Globus pallidus (tissue), 1 donor: ENCODE measurements at regions not wholly inside any gene's neighbourhood (a gene's known extent, or its start where the extent isn't known, plus 50 kb on each side); places are given as distances from the start of the nearest gene placed in this dataset.
"Not testable (repeated sequence)": the region's sequence is repeated elsewhere in the genome, so short reads cannot be mapped to it uniquely, and the experiment has no call there.

Experiments
- DNase-seq: peaks from one replicate; pipeline ENCODE4 v3.0.0-alpha.2; 2015; ENCODE audit warnings: low spot score

DNA sequence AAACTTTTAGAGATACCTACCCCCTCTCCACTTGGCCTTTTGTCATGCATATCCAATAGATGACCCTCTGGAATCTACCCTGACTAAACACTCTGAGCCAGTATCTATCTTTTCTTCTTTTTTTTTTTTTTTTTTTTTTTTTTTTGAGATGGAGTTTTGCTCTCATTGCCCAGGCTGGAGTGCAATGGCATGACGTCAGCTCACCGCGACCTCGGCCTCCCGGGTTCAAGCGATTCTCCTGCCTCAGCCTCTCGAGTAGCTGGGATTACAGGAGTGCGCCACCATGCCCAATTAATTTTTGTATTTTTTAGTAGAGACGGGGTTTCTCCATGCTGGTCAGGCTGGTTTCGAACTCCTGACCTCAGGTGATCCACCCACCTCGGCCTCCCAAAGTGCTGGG, 50.8 kb upstream of the GRIN2B start:
- DNase-seq, result not testable (repeated sequence)

DNA sequence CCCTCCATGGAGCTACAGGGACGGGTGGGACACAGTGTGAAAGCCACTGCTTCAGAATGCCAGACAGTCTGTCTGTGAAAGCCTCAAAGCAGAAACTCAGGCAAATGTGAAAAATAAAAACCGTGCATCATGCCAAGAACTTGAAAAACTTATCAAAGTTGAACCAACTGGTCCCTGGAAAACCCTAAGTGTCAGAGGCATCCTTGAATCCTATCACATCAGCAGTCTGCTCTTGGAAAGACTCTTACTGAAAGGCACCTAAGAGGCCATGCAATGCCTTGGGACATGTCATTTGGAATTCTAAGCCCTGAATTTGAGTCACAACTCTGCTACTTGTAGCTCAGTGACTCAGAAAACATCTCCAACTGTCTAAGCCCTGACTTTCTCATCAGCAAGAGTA, 62.4 kb upstream of the GRIN2B start:
- no peak for DNase-seq

DNA sequence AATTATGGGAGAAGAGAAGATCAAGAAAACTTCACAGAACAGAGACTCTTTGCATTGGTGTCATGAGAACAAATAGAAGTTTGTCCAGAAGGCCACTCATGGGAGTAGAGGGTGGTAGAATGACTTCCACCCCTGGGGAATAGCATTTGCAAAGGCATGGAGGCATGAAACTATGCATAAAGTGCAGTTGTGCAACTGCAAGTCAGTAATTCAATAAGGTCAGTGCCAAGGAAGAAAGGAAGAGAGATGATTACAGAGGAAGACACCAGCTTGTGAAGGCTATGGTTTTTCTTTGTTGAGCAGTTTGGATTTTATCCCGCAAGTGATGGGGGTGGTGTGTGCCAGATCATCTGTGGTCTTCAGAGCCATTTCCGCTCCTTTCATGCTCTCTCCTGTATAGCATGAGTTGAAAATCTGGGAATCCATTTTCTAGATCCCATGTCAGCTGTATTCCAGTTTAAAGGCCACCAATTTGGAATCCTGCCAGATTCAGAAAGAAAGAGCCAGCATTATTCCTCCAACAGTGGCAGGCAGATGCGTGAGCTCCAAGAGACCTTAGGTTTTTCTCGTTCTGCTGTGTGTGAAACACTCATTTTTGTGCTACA, 67.6 kb upstream of the GRIN2B start:
- peak; percentile 25 for DNase-seq

GRCh38 chr12:14057895-14058294, 76.5 kb upstream of the GRIN2B start:
- no peak for DNase-seq

- DNase-seq, result no peak
Measured at GRCh38 chr12:14058717-14059116, 77.3 kb upstream of the GRIN2B start.

GRCh38 chr12:14059548-14059947, 78.1 kb upstream of the GRIN2B start:
- DNase-seq, result no peak

GRCh38 chr12:14065616-14066015, 84.2 kb upstream of the GRIN2B start:
- DNase-seq, result no peak

GRCh38 chr12:14066021-14066420, 84.6 kb upstream of the GRIN2B start:
- DNase-seq, result no peak

GRCh38 chr12:14068961-14069360, 87.6 kb upstream of the GRIN2B start:
- DNase-seq, result no peak

DNA sequence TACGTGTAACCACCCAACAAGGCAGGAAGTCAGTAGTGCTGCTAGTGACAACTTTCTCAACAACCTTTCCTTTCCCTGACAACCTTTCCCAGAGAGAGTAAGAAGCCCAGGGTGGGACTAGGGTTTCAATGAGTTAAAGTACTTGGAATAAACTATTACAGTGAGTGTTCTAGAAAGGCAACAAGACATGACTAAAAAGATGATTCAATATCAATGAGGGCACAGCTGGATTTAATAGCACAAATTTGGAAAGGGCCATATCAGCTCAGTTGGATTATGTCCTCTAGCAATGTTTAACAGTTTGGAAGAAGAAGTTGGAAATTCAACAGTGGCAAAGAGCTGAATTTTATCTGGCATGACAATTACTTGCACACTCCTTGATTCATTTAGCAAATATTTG, 90.4 kb upstream of the GRIN2B start:
- no peak for DNase-seq

DNA sequence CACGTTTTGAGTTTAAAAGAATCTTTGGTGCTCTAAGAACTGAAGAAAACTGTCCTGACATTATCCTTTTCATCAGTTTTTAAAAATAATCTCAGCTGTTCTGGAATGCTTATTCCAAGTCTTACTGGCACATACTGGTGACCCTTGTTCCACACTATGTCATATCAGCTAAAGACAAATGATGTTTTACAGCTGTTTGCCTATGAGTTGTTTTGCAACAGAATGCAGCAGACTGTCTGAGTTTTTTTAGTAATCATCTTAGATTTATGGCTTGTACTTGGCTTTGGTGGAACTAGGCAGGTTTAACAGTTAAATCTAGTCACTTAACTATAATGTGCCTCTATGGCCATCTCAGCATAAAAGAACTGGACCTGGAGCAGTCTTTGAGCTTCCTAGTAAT, 91.6 kb upstream of the GRIN2B start:
- no peak for DNase-seq

- no peak for DNase-seq
Measured at GRCh38 chr12:14075797-14076393, 94.5 kb upstream of the GRIN2B start.

DNA sequence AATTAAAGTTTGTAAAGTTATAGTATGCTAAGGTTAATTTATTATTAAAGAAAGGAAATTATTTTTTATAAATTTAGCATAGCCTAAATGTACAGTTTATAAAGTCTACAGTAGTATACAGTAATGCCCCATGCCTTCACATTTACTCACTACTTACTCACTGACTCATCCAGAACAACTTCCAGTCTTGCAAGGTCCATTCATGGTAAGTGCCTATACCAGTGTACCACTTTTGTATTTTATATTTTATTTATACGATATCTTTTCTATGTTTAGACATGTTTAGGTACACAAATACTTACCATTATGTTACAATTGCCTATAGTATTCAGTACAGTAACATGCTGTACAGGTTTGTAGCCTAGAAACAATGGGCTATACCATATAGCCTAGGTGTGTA, 95.1 kb upstream of the GRIN2B start:
- DNase-seq, result no peak

DNA sequence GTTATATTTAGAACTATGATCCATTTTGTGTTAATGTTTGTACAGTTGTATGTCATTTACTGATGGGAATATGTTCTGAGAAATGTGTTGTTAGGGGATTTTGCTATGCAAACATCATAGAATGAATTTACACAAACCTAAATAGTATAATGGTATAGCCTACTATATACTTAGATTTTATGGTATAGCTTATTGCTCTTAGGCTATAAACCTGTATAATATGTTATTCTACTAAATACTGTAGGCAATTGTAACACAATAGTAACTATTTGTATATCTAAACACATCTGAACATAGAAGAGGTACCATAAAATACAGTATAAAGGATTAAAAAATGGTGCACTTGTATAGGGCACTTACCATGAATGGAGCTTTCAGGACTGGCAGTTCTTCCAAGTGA, 105.4 kb upstream of the GRIN2B start:
- no peak for DNase-seq

DNA sequence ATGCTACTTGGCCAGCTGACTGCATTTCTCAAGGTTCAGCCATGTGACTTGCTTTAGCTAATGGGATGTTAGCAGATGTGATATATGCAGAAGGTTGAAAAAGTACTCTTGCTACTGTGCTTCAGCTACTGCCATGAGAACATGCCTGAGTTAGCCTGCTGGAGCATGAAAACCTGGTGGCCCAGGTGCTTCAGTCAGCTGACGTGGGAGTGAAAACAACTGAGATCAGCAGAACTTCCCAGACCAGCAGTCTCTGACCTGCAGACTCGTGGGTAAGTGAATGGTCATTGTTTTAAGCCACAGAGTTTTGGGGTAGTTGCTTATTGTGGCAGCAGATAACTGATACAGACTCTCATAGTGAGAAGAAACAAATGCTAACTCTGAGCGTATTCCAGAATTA, 118.6 kb upstream of the GRIN2B start:
- no peak for DNase-seq

DNA sequence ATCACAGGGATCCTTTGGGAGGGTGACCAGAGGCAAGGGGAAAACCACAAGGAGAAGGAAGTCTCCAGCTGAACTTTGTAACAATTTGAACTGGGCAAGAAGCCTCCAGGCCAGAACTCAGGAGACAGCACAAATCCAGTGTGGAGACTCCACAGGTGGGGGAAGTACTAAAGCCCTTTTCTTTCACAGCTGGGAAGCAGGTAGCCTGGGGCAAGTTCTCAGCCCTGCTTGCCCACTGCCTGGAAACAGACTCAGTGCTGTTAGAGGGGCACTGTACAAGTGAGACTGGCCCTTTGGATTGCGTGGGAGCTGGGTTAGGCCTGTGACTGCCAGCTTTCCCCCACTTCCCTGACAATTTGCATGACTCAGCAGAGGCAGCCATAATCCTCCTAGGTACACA, 120.2 kb upstream of the GRIN2B start:
- DNase-seq, result not testable (repeated sequence)

GRCh38 chr12:14111230-14111865, 129.9 kb upstream of the GRIN2B start:
- no peak for DNase-seq

GRCh38 chr12:14113031-14113430, 131.6 kb upstream of the GRIN2B start:
- peak; percentile 68 for DNase-seq

DNA sequence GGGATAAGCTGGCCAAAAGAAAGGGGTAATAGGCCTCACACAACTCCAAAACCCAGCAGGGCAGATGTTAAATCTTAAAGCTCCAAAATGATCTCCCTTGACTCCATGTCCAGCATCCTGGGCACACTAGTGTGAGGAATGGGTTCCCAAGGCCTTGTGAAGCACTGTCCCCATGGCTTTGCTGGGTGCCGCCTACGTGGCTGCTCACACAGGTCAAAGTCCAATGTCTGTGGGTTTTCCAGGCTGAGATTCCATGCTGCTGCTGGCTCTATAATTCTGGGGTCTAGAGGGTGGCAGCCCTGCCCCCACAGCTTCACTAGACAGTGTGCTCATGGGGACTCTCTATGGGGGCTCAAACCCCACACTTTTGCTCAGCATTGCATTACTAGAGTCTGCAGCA, 145.3 kb upstream of the GRIN2B start:
- no peak for DNase-seq

GRCh38 chr12:14129611-14130195, 148.3 kb upstream of the GRIN2B start:
- DNase-seq, result no peak

DNA sequence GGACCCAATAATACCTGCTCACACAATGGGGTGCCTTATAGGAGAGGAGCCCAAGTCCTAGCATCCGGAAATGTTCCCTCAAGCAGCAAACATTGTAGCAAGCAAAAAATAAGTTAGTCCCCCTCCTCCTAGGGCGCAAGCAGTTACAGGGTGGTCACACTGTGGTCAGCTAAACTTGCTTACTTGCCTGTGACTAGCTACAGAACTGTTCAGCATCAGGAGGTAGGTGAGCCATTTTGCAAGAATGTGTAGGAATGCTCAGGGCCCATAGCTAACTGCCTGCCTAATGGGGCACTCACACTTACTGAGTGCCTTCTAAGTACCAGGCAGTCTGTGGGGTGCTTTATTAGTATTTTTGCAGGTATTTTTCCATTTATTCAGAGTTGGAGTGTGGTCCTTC, 154.6 kb upstream of the GRIN2B start:
- no peak for DNase-seq

GRCh38 chr12:14138495-14138894, 157.1 kb upstream of the GRIN2B start:
- peak; percentile 3 for DNase-seq

- DNase-seq, result no peak
Measured at GRCh38 chr12:14148489-14149270, 167.3 kb upstream of the GRIN2B start.
